AG04450 (cell line): ENCODE measurements at regions not wholly inside any gene's neighbourhood (a gene's known extent, or its start where the extent isn't known, plus 50 kb on each side); places are given as distances from the start of the nearest gene placed in this dataset.

Source experiments
- CTCF ChIA-PET: fragments of 300-600, 350-600 bp; formaldehyde crosslinking; extraction: SDS; loops from one replicate; lab custom pipeline; 2022; ENCODE audit warnings: antibody characterized with exemption, inconsistent platforms; lab: Charles Lee
- POLR2A ChIA-PET: fragments of 350-600 bp; formaldehyde crosslinking; extraction: SDS; loops from one replicate; lab custom pipeline; 2021; ENCODE audit warnings: antibody characterized with exemption, inconsistent platforms; lab: Yijun Ruan, JAX
- DNase-seq: peaks from one replicate; pipeline ENCODE4 v3.0.0-alpha.2; 2011; ENCODE audit warnings: low read depth, low spot score
- H3K27ac ChIP-seq: one replicate; pipeline ENCODE4 v1.5.1; 2012; ENCODE audit warnings: low read depth, low read length, control low read depth
- H3K27me3 ChIP-seq: one replicate; pipeline ENCODE4 v1.6.0; 2012; ENCODE audit warnings: low read length; ENCODE audit not compliant: control insufficient read depth, insufficient read depth
- H3K4me3 ChIP-seq: 2 replicates; pipeline ENCODE4 v1.5.1; 2011; ENCODE audit warnings: mild to moderate bottlenecking, low read depth, low read length, control low read depth
- H3K9me3 ChIP-seq: 2 replicates; pipeline ENCODE4 v1.5.1; 2012; ENCODE audit warnings: low read length; ENCODE audit not compliant: control insufficient read depth, insufficient read depth
- TF ChIP-seq, protein P1 (sequence below): IDR thresholded peaks from 2 replicates; pipeline ENCODE4 v1.5.1; 2011; ENCODE audit warnings: low read depth, low read length, control low read depth, inconsistent platforms

DNA sequence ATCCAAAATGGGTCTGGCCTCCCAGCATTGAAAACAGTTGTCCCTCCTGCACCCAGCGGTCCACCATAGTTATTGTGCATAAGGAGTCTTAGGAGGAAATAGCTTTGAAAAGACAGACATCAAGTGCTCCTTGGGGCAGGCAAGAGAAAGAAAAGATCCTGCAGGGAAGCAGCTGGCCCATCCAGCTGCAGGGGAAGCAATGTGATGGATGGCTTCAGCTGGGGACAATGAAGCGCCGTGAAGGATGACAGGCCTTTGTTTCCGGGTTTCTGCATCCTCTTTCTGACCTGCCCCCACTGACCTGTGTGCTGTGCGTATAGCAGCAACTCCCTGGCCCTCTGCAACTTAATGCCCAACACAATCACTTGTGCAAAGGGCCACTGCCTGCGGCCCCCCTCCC lies 142.9 kb upstream of the NCKAP5 start:
- TF ChIP-seq, protein P1, sequence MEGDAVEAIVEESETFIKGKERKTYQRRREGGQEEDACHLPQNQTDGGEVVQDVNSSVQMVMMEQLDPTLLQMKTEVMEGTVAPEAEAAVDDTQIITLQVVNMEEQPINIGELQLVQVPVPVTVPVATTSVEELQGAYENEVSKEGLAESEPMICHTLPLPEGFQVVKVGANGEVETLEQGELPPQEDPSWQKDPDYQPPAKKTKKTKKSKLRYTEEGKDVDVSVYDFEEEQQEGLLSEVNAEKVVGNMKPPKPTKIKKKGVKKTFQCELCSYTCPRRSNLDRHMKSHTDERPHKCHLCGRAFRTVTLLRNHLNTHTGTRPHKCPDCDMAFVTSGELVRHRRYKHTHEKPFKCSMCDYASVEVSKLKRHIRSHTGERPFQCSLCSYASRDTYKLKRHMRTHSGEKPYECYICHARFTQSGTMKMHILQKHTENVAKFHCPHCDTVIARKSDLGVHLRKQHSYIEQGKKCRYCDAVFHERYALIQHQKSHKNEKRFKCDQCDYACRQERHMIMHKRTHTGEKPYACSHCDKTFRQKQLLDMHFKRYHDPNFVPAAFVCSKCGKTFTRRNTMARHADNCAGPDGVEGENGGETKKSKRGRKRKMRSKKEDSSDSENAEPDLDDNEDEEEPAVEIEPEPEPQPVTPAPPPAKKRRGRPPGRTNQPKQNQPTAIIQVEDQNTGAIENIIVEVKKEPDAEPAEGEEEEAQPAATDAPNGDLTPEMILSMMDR, result no peak
- no peak overlapping the region for H3K27ac ChIP-seq
- POLR2A ChIA-PET, result no interaction called here
- DNase-seq, result no peak
- H3K9me3 ChIP-seq, result peaks cover 4% of the 10 kb centered on the region; the same call in 1 of the 2 replicates
- no peak overlapping the region for H3K4me3 ChIP-seq
- CTCF ChIA-PET, result interaction anchor here (1.0 to 1.4 kb wide), 2 partner anchors 12 to 69 kb away, joined by 3 to 4 read pairs; no protein-coding TSS in a partner anchor
- no peaks in the 10 kb centered on the region for H3K27me3 ChIP-seq

DNA sequence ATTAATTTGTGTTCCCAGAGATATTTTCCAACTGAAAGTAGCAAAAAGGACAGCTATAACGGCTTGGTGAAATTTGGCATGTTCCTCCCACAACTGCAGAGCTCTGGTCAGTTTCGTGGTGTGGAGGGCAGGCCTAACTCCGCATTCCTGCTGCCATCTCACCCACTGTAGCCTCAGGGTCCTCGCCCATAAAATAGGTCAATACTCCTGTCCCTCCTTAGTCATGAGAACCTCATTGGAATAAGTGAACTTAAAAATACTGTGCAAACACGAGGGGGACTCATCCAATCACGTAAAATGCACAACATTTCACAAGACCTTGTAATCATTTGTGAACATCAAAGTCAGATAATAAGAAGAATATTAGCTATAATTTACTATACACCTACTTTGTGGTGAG lies 143.5 kb upstream of the NCKAP5 start:
- Histone ChIP-seq H3K27ac (no peak overlapping the region), H3K9me3 (peaks cover 4% of the 10 kb centered on the region; the same call in 1 of the 2 replicates), H3K4me3 (no peak overlapping the region), H3K27me3 (no peaks in the 10 kb centered on the region)
- DNase-seq, result no peak
- CTCF ChIA-PET, result interaction anchor here (1.0 kb wide), 1 partner anchor 68 kb away, joined by 4 read pairs; no protein-coding TSS in a partner anchor
- POLR2A ChIA-PET, result no interaction called here
- TF ChIP-seq, protein P1, result no peak

DNA sequence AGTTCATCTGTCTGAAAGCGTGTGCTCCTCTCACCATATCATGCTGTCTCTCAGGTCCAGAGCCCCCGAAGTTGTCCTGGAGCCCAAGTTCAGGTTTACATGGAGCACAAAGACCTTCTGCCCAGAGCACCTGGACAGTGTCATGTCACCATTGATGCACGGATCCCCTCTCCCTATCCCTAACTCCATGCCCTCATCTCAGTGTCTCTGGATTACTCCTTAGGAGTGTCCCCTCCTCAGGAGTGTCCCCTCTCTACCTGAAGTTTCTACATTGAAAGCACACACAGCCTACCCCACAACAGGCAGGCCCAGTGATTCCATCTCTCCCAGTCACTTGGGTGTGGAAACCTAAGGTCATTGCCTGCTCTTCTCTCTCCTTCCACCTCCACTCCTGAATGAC lies 144.1 kb upstream of the NCKAP5 start:
- no peaks in the 10 kb centered on the region for H3K27me3 ChIP-seq
- peaks cover 4% of the 10 kb centered on the region; the same call in 1 of the 2 replicates for H3K9me3 ChIP-seq
- TF ChIP-seq, protein P1, result no peak
- H3K27ac ChIP-seq, result no peak overlapping the region
- DNase-seq, result no peak
- no peak overlapping the region for H3K4me3 ChIP-seq
- ChIA-PET POLR2A (no interaction called here), CTCF (no interaction called here)

DNA sequence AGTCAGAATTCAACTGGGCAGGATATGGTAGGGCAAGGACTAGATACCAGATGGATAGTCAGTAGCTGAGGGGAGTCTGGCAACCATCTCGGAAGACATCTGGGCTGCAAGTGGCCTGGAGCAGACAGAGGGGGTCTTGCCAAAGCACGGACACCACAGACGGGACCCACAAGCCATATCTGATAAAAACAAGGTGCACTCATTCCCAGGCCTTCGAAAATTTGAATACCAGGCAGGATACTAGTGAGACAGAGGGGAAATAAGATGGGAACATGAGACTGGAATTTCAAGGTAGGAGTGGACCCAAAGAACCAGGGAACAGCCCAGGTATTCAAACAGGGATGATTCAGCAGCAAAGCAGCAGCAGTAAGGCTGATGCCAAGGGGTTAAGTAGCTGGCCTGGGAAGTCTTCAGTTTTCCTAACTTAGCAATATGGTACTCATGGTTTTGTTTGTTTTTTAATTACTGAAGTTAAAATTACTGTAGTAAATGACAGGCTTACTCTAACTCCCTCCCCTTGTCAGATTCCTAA lies 144.9 kb upstream of the NCKAP5 start:
- ChIA-PET POLR2A (no interaction called here), CTCF (no interaction called here)

DNA sequence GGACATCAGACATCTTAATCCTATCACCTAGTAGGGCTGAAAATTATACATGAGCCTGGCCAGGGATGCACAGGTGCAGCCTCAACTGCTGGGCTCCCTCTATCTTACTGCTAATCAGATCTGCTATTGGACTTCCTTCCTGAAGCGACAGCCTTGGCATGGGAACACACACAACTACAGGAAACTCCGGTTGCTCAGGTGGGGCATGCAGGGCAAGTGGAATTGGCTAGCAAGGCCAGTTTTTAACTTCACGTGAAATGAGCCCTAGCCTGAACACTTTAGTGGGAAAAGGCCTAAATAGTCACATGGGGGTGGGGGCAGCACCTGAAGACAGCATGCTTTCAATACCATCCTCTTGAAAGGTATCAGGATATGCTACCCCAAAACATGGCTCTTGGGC lies 147.9 kb upstream of the NCKAP5 start:
- no peaks in the 10 kb centered on the region for H3K9me3 ChIP-seq
- no peaks in the 10 kb centered on the region for H3K27me3 ChIP-seq
- no peak overlapping the region for H3K4me3 ChIP-seq
- CTCF ChIA-PET, result interaction anchor here (0.7 to 1.0 kb wide), 2 partner anchors 13 to 1138 kb away, joined by 3 read pairs; no protein-coding TSS in a partner anchor
- TF ChIP-seq, protein P1, result no peak
- POLR2A ChIA-PET, result no interaction called here
- no peak overlapping the region for H3K27ac ChIP-seq
- DNase-seq, result no peak

More for the DNA sequence above, 144.9 kb upstream of the NCKAP5 start:
- Histone ChIP-seq H3K9me3 (peaks cover 4% of the 10 kb centered on the region; the same call in 1 of the 2 replicates), H3K4me3 (no peak overlapping the region), H3K27me3 (no peaks in the 10 kb centered on the region), H3K27ac (no peak overlapping the region)
- DNase-seq, result no peak
- TF ChIP-seq, protein P1, result no peak
